Activated CD4-positive, alpha-beta T cell treated with anti-CD3 and anti-CD28 coated beads, Interleukin-2, amount 50 U/mL, for 1 hour (primary cell): ENCODE measurements at regions not wholly inside any gene's neighbourhood (a gene's known extent, or its start where the extent isn't known, plus 50 kb on each side); places are given as distances from the start of the nearest gene placed in this dataset.

Experiments
- DNase-seq: peaks from one replicate; pipeline ENCODE4 v3.0.0-alpha.2; 2020

GRCh38 chr14:22333422-22334274, 255.4 kb downstream of the DAD1 start:
- no peak for DNase-seq

- DNase-seq, result no peak
Observed at GRCh38 chr14:22332686-22333421, 256.2 kb downstream of the DAD1 start.

DNA sequence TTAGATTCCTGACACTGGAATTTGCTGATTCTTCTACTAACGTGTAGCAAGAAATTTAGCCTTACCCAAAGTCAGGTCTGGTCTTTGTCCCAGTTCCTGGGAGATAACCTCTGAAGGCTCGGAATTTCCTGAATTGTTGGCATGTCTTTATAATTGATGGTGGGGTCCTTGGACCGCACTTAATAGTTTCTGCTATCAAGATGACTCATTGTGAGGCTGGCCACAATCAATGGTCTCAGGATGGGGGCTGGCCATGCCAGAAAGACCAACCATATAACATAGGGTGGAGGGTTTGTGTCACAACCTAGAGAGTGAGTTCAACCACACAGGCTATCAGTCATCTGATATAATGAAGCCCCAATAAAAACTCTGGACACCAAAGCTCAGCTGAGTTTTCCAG, 259.7 kb downstream of the DAD1 start:
- DNase-seq, result no peak

GRCh38 chr14:22325676-22326400, 263.2 kb downstream of the DAD1 start:
- no peak for DNase-seq

- no peak for DNase-seq
Observed at GRCh38 chr14:22320362-22320750, 268.7 kb downstream of the DAD1 start.

DNA sequence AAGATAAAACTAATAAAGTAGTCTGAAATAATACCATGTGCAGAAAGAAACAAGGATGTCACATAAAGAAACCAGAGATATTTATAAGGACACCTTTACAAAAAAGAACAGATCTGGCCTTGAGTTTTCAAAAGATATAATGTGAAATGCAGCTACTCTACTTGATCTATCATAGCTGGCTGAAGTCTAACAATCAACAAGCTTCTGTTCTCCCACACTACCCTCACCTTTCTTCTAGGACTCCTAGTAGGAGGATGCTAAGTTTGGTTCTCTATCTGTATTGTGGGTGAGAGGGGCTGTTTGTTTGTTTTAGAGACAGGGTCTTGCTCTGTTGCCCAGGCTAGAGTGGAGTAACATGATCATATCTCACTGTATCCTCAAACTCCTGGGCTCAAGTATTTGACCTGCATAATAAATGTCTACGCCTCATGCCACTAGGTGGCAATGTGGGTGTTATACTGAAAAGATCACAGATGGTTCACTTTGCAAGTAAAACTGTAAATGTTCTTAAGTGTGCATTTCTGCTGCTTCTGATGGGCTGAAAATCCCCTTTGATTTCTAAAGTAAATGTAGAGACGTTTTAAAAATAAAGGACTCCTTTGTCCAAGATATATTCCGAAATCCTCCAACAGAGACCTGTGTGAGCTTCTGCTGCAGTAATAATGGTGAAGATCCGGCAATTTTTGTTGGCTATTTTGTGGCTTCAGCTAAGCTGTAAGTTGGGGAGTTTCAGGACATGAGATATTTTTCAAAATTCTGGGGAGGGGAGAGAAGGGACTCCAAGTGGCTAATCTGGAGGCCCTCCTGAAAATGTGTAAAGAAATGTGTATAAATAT, 269.3 kb downstream of the DAD1 start:
- DNase-seq, result no peak

- DNase-seq, result no peak
Observed at GRCh38 chr14:22318951-22319350, 270.1 kb downstream of the DAD1 start.

GRCh38 chr14:22316473-22316872, 272.6 kb downstream of the DAD1 start:
- DNase-seq, result no peak

- DNase-seq, result no peak
Observed at GRCh38 chr14:22315336-22315735, 273.7 kb downstream of the DAD1 start.

- DNase-seq, result no peak
Observed at GRCh38 chr14:22314183-22314820, 274.7 kb downstream of the DAD1 start.

DNA sequence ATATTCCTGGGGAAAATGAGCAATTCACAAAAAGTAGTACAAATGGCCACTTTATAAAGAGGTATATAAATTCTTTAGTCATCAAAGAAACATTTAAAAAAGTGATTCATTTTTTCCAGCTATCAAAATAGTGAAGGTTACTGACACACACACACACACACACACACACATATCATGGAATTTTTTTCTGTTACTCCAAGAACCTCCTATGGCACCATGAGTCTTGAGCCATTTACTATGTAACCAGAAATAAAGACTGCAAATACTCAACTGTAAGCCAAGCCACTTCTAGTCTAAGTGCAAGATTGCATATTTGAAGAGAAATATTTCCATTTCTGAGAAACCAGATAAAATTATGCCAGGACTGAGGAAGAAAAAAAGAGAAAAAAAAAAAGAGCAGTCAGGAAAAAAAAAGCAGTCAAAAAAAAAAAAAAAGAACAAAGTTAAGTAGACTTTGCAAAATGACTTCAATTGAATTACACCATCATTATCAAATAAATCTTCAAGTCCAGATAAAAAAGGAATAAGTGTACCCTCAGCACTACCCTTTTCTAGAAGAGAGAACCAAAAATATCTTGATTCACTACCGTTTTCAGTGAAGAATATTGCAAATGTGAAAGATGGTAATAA, 275.7 kb downstream of the DAD1 start:
- no peak for DNase-seq

DNA sequence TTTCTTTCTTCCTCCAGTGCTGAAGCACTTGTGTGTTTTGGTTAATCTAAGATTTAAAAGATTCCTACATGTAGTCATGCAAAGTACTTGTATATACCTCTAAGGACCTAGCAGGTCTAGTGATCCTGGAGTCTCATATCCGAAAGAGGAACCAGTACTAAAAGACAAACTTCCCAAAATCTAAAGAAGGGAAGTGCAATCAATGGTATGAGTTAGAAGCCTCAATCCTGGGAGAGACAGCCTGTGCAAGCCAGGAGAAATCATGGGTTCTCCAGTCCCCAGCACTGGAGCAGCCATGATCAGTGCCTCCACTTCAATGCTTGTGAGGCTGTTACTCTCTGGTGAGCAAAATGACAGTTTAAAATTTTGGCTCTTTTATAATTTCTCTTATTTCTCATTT, 277.4 kb downstream of the DAD1 start:
- no peak for DNase-seq

DNA sequence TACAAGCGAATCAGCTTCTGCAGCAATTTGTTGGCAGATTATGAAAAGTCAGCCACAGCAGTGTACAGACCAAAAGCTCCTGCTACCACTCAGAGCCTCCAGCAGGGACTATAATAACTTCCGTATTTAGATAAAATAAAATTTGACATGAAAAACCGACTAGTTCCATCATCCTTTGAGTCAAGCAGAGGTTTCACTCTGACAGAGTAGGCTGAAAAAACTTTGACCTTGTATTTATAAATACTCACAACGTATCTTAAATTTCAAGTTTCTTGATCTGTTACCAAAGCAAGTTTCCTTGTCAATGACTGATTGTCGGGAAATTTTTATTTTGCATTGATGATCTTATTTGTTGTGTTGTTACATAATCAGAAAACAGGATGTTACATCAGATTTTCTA, 283.4 kb downstream of the DAD1 start:
- no peak for DNase-seq

GRCh38 chr14:22304326-22304725, 284.7 kb downstream of the DAD1 start:
- no peak for DNase-seq

DNA sequence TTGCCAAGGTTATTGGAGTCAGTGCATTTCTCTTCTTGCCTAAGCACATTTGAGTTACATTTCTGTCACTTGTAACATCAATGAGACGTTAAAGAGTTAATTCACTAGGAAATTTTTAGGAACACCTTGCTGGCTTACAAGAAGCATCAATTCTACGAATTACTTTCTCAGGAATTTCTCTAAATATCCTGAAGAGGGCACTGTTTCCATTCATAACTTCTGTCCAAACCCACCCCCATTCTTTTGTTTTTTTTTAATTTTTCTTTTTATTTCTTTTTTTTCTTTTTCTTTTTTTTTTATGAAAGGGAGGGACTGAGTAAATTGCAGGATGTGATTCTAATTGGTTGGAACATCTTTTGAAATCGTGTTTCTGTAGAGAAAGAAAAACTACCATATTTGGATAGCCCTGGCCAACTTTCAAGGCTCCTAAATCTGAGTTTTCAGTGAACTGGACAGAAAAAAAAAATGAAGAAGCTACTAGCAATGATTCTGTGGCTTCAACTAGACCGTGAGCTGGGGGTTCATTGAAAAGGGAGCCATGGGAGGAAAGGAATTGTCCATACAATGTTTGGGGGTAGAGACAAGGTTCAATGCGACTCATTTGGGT, 285.3 kb downstream of the DAD1 start:
- no peak for DNase-seq

GRCh38 chr14:22300646-22301045, 288.4 kb downstream of the DAD1 start:
- DNase-seq, result no peak

GRCh38 chr14:22297376-22297775, 291.6 kb downstream of the DAD1 start:
- no peak for DNase-seq

GRCh38 chr14:22296722-22297121, 292.3 kb downstream of the DAD1 start:
- no peak for DNase-seq

GRCh38 chr14:22296088-22296487, 292.9 kb downstream of the DAD1 start:
- no peak for DNase-seq

DNA sequence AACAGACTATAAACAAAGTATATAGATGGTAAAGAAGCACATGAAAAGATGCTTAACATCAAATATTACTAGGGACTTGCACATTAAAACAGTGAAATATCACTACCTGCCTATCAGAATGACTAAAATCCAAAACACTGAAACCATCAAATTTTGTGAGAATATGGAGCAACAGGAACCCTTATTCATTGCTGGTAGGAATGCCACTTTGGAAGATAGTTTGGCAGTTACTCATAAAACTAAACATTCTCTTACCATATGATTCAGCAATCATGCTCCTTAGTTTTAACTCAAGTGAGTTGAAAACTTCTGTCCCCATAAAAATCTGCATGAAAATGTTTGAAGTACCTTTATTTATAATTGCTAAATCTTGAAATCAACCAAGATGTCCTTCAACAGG, 297.6 kb downstream of the DAD1 start:
- no peak for DNase-seq

GRCh38 chr14:22289570-22289969, 299.5 kb downstream of the DAD1 start:
- DNase-seq, result no peak
